Erythroblast (primary cell): ENCODE measurements at regions not wholly inside any gene's neighbourhood (a gene's known extent, or its start where the extent isn't known, plus 50 kb on each side); places are given as distances from the start of the nearest gene placed in this dataset.

Source experiments
- GATA1 ChIP-seq: IDR thresholded peaks from 2 replicates; pipeline ENCODE4 v1.6.1; 2011; ENCODE audit warnings: low read depth, mild to moderate bottlenecking, control low read depth, low read length, moderate library complexity
- POLR2A ChIP-seq: IDR thresholded peaks from 2 replicates; pipeline ENCODE4 v1.6.1; 2011; ENCODE audit warnings: mild to moderate bottlenecking, low read length

- TF ChIP-seq POLR2A, result no peak
- no peak for TF ChIP-seq GATA1
Measured at GRCh38 chr18:40630496-40630895, 1324.5 kb upstream of the PIK3C3 start.
